Neural crest cell (in vitro differentiated cells): ENCODE measurements at regions not wholly inside any gene's neighbourhood (a gene's known extent, or its start where the extent isn't known, plus 50 kb on each side); places are given as distances from the start of the nearest gene placed in this dataset.
A peak's percentile ranks its signal among the peaks of the same experiment; 100 is the strongest.

Source experiments
- DNase-seq: peaks from one replicate; pipeline ENCODE4 v3.0.0; 2021; ENCODE audit warnings: low read depth, mixed read lengths, low spot score
- H3K27ac Mint-ChIP-seq: one replicate; pipeline ENCODE4 v1.8.0; 2021; ENCODE audit warnings: mild to moderate bottlenecking, mixed read lengths; ENCODE audit not compliant: unreplicated experiment
- H3K27me3 Mint-ChIP-seq: 2 replicates; pipeline ENCODE4 v1.8.0; 2021; ENCODE audit warnings: low read depth, mild to moderate bottlenecking, mixed read lengths
- H3K36me3 Mint-ChIP-seq: 2 replicates; pipeline ENCODE4 v1.8.0; 2021; ENCODE audit warnings: low read depth, mild to moderate bottlenecking, mixed read lengths
- H3K4me1 Mint-ChIP-seq: 2 replicates; pipeline ENCODE4 v1.8.0; 2021; ENCODE audit warnings: mixed read lengths
- H3K4me3 Mint-ChIP-seq: one replicate; pipeline ENCODE4 v1.8.0; 2021; ENCODE audit warnings: mild to moderate bottlenecking, mixed read lengths
- H3K9me3 Mint-ChIP-seq: 2 replicates; pipeline ENCODE4 v1.8.0; 2021; ENCODE audit warnings: mixed read lengths
- CTCF ChIP-seq: fragments of 200-600 bp; sonication (generic); conservative IDR thresholded peaks from 2 replicates; pipeline ENCODE4 v1.5.0; 2021; ENCODE audit warnings: antibody characterized with exemption, mild to moderate bottlenecking

- no peak overlapping the region for H3K4me3 Mint-ChIP-seq
- H3K4me1 Mint-ChIP-seq = peaks cover 44% of the 10 kb centered on the region
- peaks cover 10% of the 10 kb centered on the region for H3K36me3 Mint-ChIP-seq
- DNase-seq = no peak
- TF ChIP-seq CTCF = no peak
- no peaks in the 10 kb centered on the region for H3K27me3 Mint-ChIP-seq
- peak overlapping the region; percentile 39 for H3K27ac Mint-ChIP-seq
- H3K9me3 Mint-ChIP-seq = peaks cover 14% of the 10 kb centered on the region
These were observed 237.9 kb upstream of the PLEKHG7 start for GRCh38 chr12:92464911-92465310.

GRCh38 chr12:92463171-92463570, 239.6 kb upstream of the PLEKHG7 start:
- Mint-ChIP-seq H3K27ac (no peak overlapping the region), H3K27me3 (no peaks in the 10 kb centered on the region), H3K36me3 (peaks cover 8% of the 10 kb centered on the region), H3K4me1 (peaks cover 33% of the 10 kb centered on the region), H3K4me3 (no peak overlapping the region), H3K9me3 (peaks cover 15% of the 10 kb centered on the region)
- TF ChIP-seq CTCF = no peak
- DNase-seq = no peak

- Mint-ChIP-seq H3K27ac (no peak overlapping the region), H3K36me3 (peaks cover 8% of the 10 kb centered on the region), H3K4me3 (no peak overlapping the region), H3K9me3 (peaks cover 15% of the 10 kb centered on the region), H3K4me1 (peaks cover 29% of the 10 kb centered on the region), H3K27me3 (no peaks in the 10 kb centered on the region)
- no peak for DNase-seq
- no peak for TF ChIP-seq CTCF
These were observed 240.3 kb upstream of the PLEKHG7 start for GRCh38 chr12:92462527-92462926.

- peaks cover 24% of the 10 kb centered on the region for H3K4me1 Mint-ChIP-seq
- H3K9me3 Mint-ChIP-seq = peaks cover 15% of the 10 kb centered on the region
- DNase-seq = no peak
- no peaks in the 10 kb centered on the region for H3K27me3 Mint-ChIP-seq
- no peak overlapping the region for H3K4me3 Mint-ChIP-seq
- H3K36me3 Mint-ChIP-seq = peaks cover 8% of the 10 kb centered on the region
- no peak overlapping the region for H3K27ac Mint-ChIP-seq
- TF ChIP-seq CTCF = no peak
These were observed 240.7 kb upstream of the PLEKHG7 start for GRCh38 chr12:92462049-92462448.

- no peak for TF ChIP-seq CTCF
- Mint-ChIP-seq H3K36me3 (no peaks in the 10 kb centered on the region), H3K9me3 (peaks cover 9% of the 10 kb centered on the region), H3K4me1 (peaks cover 4% of the 10 kb centered on the region), H3K27ac (no peak overlapping the region), H3K27me3 (no peaks in the 10 kb centered on the region), H3K4me3 (no peak overlapping the region)
- DNase-seq = no peak
These were observed 242.9 kb upstream of the PLEKHG7 start for GRCh38 chr12:92459850-92460249.

GRCh38 chr12:92458996-92459395, 243.8 kb upstream of the PLEKHG7 start:
- no peak overlapping the region for H3K4me3 Mint-ChIP-seq
- H3K9me3 Mint-ChIP-seq = peaks cover 9% of the 10 kb centered on the region
- no peak for DNase-seq
- no peaks in the 10 kb centered on the region for H3K4me1 Mint-ChIP-seq
- H3K27me3 Mint-ChIP-seq = no peaks in the 10 kb centered on the region
- no peak overlapping the region for H3K27ac Mint-ChIP-seq
- no peak for TF ChIP-seq CTCF
- no peaks in the 10 kb centered on the region for H3K36me3 Mint-ChIP-seq
